ENCODE measurements at regions not wholly inside any gene's neighbourhood (a gene's known extent, or its start where the extent isn't known, plus 50 kb on each side); places are given as distances from the start of the nearest gene placed in this dataset.

DNA sequence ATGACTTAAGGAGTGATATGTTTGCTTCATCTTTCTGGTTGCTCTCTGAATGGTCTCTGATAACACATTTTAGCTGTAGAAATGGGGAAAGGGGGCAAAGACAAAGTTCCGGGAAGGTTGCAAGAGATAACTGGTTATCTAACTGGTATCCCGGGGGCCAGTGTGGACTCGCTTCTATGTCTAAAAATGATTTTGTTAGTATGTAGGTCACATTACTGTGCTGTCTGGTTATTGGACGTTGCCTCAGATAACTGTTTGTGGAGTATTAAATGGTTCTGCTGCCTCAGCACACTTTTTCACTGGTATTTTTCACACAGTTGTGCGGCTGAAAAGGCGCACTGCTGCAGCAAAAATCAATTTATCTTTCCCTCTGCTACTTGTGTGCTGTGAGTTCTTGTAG lies 63.0 kb upstream of the ZNF536 start:
- ChIA-PET POLR2A (no interaction called here), CTCF (ENCODE audit: low intra/inter-chr PET ratio) (no interaction called here)
- H3K36me3 ChIP-seq (ENCODE audit: control insufficient read depth, insufficient read depth, low read length) = no peaks in the 10 kb centered on the region
- no peaks in the 10 kb centered on the region for H3K79me2 ChIP-seq (ENCODE audit: control insufficient read depth, insufficient read depth, low read length)
- intact Hi-C loops (cut with micrococcal nuclease) (no loop called here), in situ Hi-C loops (cut with MboI) (no loop called here)
- H3K9me3 ChIP-seq (replicated peaks; ENCODE audit: control insufficient read depth, insufficient read depth, low read depth, low read length) = no peaks in the 10 kb centered on the region
- FAIRE-seq (no peak), ATAC-seq (no peak), DNase-seq (ENCODE audit: extremely low read depth in 1 of 4, low spot score in 3 of 4) (peak in 1 of 4 experiments; percentile 2)
- no peak overlapping the region for H3K27ac ChIP-seq (ENCODE audit: extremely low read depth, low read depth, low read length)
- H3K4me2 ChIP-seq (ENCODE audit: insufficient read depth, low read length) = no peak overlapping the region
- 0% methylated on average over 6 of the region's 6 CpGs for WGBS (ENCODE audit: insufficient coverage, low coverage, missing lambda C conversion rate)
- no peaks in the 10 kb centered on the region for H3K9me1 ChIP-seq (ENCODE audit: control insufficient read depth, insufficient read depth, low read length)
- no peak overlapping the region for H3K9ac ChIP-seq (ENCODE audit: insufficient read depth in 1 of 2, low read depth in 2 of 2, low read length in 2 of 2)
- TF ChIP-seq XRCC4 (IDR thresholded peaks at IDR 0.05; ENCODE audit: extremely low read depth, insufficient read depth, insufficient read length) = no peak
- no peak for TF ChIP-seq NFIX (CRISPR knock-in tag; IDR thresholded peaks at IDR 0.05; ENCODE audit: low read depth)
- no peak for TF ChIP-seq FOXK1 (CRISPR knock-in tag; IDR thresholded peaks at IDR 0.05; ENCODE audit: borderline replicate concordance)
- no peak for TF ChIP-seq ZBED1 (IDR thresholded peaks at IDR 0.05)
- TF ChIP-seq HDAC8 (tag; IDR thresholded peaks at IDR 0.05) = no peak
- TF ChIP-seq, protein P1, sequence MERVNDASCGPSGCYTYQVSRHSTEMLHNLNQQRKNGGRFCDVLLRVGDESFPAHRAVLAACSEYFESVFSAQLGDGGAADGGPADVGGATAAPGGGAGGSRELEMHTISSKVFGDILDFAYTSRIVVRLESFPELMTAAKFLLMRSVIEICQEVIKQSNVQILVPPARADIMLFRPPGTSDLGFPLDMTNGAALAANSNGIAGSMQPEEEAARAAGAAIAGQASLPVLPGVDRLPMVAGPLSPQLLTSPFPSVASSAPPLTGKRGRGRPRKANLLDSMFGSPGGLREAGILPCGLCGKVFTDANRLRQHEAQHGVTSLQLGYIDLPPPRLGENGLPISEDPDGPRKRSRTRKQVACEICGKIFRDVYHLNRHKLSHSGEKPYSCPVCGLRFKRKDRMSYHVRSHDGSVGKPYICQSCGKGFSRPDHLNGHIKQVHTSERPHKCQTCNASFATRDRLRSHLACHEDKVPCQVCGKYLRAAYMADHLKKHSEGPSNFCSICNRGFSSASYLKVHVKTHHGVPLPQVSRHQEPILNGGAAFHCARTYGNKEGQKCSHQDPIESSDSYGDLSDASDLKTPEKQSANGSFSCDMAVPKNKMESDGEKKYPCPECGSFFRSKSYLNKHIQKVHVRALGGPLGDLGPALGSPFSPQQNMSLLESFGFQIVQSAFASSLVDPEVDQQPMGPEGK (CRISPR knock-in tag; IDR thresholded peaks at IDR 0.05; ENCODE audit: borderline replicate concordance) = no peak
- TF ChIP-seq, protein P2, sequence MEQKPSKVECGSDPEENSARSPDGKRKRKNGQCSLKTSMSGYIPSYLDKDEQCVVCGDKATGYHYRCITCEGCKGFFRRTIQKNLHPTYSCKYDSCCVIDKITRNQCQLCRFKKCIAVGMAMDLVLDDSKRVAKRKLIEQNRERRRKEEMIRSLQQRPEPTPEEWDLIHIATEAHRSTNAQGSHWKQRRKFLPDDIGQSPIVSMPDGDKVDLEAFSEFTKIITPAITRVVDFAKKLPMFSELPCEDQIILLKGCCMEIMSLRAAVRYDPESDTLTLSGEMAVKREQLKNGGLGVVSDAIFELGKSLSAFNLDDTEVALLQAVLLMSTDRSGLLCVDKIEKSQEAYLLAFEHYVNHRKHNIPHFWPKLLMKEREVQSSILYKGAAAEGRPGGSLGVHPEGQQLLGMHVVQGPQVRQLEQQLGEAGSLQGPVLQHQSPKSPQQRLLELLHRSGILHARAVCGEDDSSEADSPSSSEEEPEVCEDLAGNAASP (IDR thresholded peaks at IDR 0.05) = no peak
- no peak for TF ChIP-seq ZNF282 (CRISPR knock-in tag; IDR thresholded peaks at IDR 0.05)
- TF ChIP-seq ARNT (IDR thresholded peaks at IDR 0.05) = no peak
- no peak for TF ChIP-seq ZNF224 (CRISPR knock-in tag; IDR thresholded peaks at IDR 0.05)
- TF ChIP-seq ZFPM2 (CRISPR knock-in tag; IDR thresholded peaks at IDR 0.05) = no peak
- no peaks in the 10 kb centered on the region for H3K4me1 ChIP-seq (replicated peaks in 1 of 2; ENCODE audit: control insufficient read depth in 2 of 2, insufficient read depth in 2 of 2, low read length in 2 of 2)
- no peak overlapping the region for H2AFZ ChIP-seq (ENCODE audit: low read depth, low read length)
- H3K4me3 ChIP-seq = no peak overlapping the region
- no peaks in the 10 kb centered on the region; the same call in 1 of the 2 replicates for H4K20me1 ChIP-seq (replicated peaks; ENCODE audit: control insufficient read depth, insufficient read depth, low read length)
- peaks cover 3 to 9% of the 10 kb centered on the region in 2 experiments; a peak in 3 of 5 replicates for H3K27me3 ChIP-seq (ENCODE audit: control insufficient read depth in 2 of 2, insufficient read depth in 2 of 2, low read length in 2 of 2)
- no TSS peak for BruUV-seq (replicated peaks)

Data from K562 (cell line).